ENCODE measurements at regions not wholly inside any gene's neighbourhood (a gene's known extent, or its start where the extent isn't known, plus 50 kb on each side); places are given as distances from the start of the nearest gene placed in this dataset.

DNA sequence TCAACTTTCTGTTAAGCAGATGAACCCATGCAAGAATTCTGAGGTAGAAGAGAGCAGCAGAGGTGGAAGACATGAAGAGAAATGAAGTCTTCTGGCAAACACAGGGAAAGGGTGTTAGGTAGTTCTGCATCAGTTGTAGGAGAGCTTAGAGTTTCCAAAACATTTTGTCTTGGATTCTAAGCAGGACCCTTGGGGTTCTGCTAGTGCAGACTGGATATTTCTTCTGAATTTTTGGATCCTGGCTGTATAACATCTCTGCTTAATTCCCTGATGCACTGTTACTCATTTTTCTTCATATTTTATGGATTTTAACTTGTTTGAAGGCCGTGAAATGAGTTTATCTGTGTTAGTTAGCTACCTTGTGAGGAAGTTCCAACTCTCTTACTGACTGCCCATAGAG lies 208.7 kb upstream of the SLC35G4 start:
- H3K4me3 ChIP-seq (ENCODE audit: low read depth in 1 of 2, low read length in 2 of 2) = no peak overlapping the region
- no peak overlapping the region for H3K27ac ChIP-seq (ENCODE audit: low read length)
- H3K36me3 ChIP-seq (ENCODE audit: control insufficient read depth in 1 of 2, insufficient read depth in 2 of 2, low read length in 2 of 2) = no peaks in the 10 kb centered on the region
- no peaks in the 10 kb centered on the region for H3K9me3 ChIP-seq (ENCODE audit: control insufficient read depth in 1 of 2, low read length in 2 of 2)
- no peaks in the 10 kb centered on the region for H3K4me1 ChIP-seq (ENCODE audit: control insufficient read depth in 1 of 2, insufficient read depth in 2 of 2, low read length in 2 of 2)
- H3K27me3 ChIP-seq (ENCODE audit: low read depth, low read length) = no peaks in the 10 kb centered on the region

DNA sequence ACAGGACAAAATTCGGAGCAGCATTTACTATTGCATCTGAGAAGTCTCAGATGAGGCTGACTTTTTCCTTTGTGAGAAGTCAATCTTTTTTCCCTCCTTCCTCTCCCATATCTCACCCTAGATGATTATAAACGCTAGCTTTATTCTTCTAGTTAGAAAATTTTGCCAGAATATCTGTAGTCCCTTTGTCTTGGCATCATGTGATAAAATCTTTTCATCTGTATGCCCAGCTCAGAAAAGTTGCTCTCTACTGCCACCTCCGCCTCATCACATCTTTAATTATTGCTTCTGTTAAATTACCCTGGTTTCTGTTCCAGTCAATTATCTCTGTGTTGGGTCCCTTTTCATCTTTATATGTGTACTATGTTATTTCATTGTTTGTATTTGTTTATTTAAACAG lies 210.8 kb upstream of the SLC35G4 start:
- H3K36me3 ChIP-seq (ENCODE audit: control insufficient read depth in 1 of 2, insufficient read depth in 2 of 2, low read length in 2 of 2) = no peaks in the 10 kb centered on the region
- no peak overlapping the region for H3K27ac ChIP-seq (ENCODE audit: low read length)
- no peaks in the 10 kb centered on the region for H3K9me3 ChIP-seq (ENCODE audit: control insufficient read depth in 1 of 2, low read length in 2 of 2)
- H3K27me3 ChIP-seq (ENCODE audit: low read depth, low read length) = no peaks in the 10 kb centered on the region
- no peaks in the 10 kb centered on the region for H3K4me1 ChIP-seq (ENCODE audit: control insufficient read depth in 1 of 2, insufficient read depth in 2 of 2, low read length in 2 of 2)
- H3K4me3 ChIP-seq (ENCODE audit: low read depth in 1 of 2, low read length in 2 of 2) = no peak overlapping the region

DNA sequence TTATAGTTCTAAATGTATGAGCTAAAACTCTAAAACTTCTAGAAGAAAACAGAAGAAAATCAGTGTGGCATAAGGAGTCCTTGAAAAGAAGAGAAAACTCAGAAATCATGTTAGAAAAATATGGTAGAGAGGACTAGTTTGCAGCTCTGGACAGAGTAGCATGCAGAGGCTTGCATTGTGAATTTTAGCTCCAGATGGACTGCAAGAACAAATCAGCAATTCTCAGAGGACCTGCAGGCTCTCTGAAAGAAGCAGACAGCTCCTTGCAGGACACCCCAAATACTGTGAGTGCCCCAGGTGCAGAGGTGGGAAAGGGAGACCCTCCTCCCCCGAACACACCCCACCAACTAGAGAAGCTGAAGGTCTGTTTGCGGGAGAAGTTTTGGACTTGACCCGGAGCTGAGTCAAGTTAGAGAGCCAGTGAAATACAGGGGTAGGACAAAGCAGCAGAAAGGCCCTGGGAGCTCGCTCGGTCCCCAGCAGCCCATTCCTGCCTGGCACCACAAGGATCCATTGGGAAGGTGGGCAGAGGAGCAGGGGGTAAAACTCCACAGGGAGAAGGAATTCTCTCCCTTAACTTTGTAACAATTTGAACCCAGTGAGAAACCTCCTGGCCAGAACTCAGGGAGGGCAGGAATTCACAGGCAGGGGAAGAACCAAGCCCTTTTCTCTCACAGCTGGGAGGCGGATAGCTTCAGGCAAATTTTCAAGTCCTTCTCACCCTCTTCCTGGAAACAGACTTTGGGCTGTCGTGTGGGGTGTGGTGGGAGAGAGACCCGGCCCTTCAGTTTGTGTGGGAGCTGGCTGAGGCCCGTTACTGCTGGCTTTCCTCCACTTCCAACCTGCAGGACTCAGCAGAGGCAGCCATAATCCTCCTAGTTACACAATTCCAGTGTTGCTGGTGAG lies 216.2 kb upstream of the SLC35G4 start:
- H3K36me3 ChIP-seq (ENCODE audit: control insufficient read depth in 1 of 2, insufficient read depth in 2 of 2, low read length in 2 of 2) = no peaks in the 10 kb centered on the region
- H3K27ac ChIP-seq (ENCODE audit: low read length) = no peak overlapping the region
- H3K9me3 ChIP-seq (ENCODE audit: control insufficient read depth in 1 of 2, low read length in 2 of 2) = no peaks in the 10 kb centered on the region
- no peaks in the 10 kb centered on the region for H3K4me1 ChIP-seq (ENCODE audit: control insufficient read depth in 1 of 2, insufficient read depth in 2 of 2, low read length in 2 of 2)
- H3K27me3 ChIP-seq (ENCODE audit: low read depth, low read length) = no peaks in the 10 kb centered on the region
- no peak overlapping the region for H3K4me3 ChIP-seq (ENCODE audit: low read depth in 1 of 2, low read length in 2 of 2)

DNA sequence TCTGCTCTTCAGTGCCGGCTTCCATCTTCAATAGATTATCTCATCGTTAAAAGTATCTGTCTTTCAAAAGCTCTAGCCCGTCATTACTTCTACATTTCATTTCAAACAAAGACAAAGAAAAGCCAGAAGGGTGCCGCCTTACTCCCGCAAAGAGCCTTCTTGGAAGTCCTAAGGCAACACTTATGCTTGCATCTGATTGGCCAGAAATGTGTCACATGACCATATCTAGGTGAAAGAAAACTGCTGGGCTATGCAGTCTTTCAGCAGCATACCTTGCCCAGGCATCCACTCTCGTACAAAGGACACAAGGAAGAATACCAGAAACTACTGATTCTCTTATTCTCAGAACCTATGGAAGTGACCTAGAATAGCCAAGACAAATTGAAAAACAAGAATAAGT lies 217.1 kb upstream of the SLC35G4 start:
- no peaks in the 10 kb centered on the region for H3K9me3 ChIP-seq (ENCODE audit: control insufficient read depth in 1 of 2, low read length in 2 of 2)
- no peaks in the 10 kb centered on the region for H3K4me1 ChIP-seq (ENCODE audit: control insufficient read depth in 1 of 2, insufficient read depth in 2 of 2, low read length in 2 of 2)
- H3K27ac ChIP-seq (ENCODE audit: low read length) = no peak overlapping the region

DNA sequence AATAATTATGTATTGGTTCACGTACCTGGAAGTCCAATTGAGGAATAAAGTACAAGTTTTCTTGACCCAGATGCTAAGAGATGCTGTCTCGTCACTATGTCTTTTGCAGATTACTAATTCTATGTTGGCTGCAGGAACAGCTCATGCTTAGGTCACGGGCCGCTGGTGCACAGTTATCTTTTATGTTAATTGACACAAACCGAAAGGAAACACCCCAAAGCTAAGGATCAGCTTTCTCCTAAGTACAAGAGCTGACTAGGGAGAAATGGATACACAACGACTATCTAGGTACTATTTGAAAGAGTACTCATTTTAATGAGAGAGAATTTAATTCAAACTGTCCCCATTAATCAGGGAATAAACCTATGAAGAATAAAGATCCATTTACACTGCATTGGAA lies 217.7 kb upstream of the SLC35G4 start:
- H3K4me1 ChIP-seq (ENCODE audit: control insufficient read depth in 1 of 2, insufficient read depth in 2 of 2, low read length in 2 of 2) = no peaks in the 10 kb centered on the region
- no peaks in the 10 kb centered on the region for H3K36me3 ChIP-seq (ENCODE audit: control insufficient read depth in 1 of 2, insufficient read depth in 2 of 2, low read length in 2 of 2)
- H3K9me3 ChIP-seq (ENCODE audit: control insufficient read depth in 1 of 2, low read length in 2 of 2) = no peaks in the 10 kb centered on the region
- H3K27ac ChIP-seq (ENCODE audit: low read length) = no peak overlapping the region
- no peaks in the 10 kb centered on the region for H3K27me3 ChIP-seq (ENCODE audit: low read depth, low read length)
- H3K4me3 ChIP-seq (ENCODE audit: low read depth in 1 of 2, low read length in 2 of 2) = no peak overlapping the region

More for the DNA sequence above, 217.1 kb upstream of the SLC35G4 start:
- H3K4me3 ChIP-seq (ENCODE audit: low read depth in 1 of 2, low read length in 2 of 2) = no peak overlapping the region
- no peaks in the 10 kb centered on the region for H3K27me3 ChIP-seq (ENCODE audit: low read depth, low read length)
- no peaks in the 10 kb centered on the region for H3K36me3 ChIP-seq (ENCODE audit: control insufficient read depth in 1 of 2, insufficient read depth in 2 of 2, low read length in 2 of 2)

DNA sequence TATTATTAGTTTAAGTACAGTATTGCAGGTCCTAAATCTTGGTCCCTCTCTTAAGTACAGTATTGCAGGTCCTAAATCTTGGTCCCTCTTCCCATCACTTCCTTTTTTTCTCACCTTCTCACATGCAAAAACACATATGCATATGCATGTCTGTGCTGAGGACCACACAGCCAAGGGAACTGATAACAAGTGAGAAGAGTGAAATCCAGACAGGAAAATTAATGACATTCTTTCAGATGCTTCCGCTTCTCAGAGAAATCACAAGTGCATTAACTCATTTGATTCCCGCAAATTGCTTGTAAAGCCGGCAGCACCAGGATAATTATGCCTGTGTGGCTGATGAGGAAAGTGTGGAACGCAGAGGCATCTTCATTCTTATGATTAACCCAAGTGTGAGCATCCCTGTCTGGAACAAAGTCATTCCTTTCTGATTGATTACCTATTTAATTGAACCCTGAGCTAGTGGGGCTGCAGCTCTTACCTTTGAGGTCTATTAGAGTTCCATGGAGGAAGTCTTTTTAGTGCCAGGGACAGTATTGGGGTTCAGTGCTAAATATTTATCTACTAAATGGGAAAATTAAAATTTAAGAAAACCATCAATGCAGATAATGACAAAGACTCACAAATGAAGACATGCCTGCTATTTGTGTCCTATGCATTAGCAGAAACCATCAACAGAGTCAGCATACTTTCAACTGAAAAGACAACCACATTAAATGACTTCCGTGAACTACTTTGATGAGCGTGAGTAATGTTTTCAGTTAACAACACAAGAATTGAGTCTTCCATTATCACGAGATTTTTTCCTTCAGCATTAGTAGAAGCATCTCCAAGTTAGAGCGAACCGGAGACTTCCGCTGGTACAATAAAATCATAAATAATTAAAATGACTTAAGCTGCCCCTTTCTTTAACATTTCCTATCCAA lies 220.4 kb upstream of the SLC35G4 start:
- H3K9me3 ChIP-seq (ENCODE audit: control insufficient read depth in 1 of 2, low read length in 2 of 2) = no peaks in the 10 kb centered on the region
- H3K27ac ChIP-seq (ENCODE audit: low read length) = no peak overlapping the region
- no peaks in the 10 kb centered on the region for H3K27me3 ChIP-seq (ENCODE audit: low read depth, low read length)
- H3K4me1 ChIP-seq (ENCODE audit: control insufficient read depth in 1 of 2, insufficient read depth in 2 of 2, low read length in 2 of 2) = no peaks in the 10 kb centered on the region
- no peak overlapping the region for H3K4me3 ChIP-seq (ENCODE audit: low read depth in 1 of 2, low read length in 2 of 2)
- H3K36me3 ChIP-seq (ENCODE audit: control insufficient read depth in 1 of 2, insufficient read depth in 2 of 2, low read length in 2 of 2) = no peaks in the 10 kb centered on the region

DNA sequence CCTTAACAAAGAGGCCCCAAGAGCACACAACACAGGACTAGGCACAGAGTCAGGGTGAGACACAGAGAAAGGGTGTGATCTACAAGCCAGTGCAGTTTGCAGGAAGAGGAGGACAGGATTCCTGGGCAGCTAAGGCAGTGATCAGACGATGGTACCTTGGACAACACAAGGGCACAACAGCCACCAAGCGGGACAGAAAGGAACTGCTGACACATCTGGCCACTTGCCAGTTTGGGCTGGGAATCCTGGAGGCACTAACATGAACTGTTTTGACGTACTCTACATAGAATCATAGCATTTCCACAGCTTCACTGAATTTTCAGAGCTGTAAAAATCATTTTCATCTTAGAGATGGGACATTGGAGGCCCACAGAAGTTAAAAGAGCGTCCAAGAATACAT lies 221.5 kb upstream of the SLC35G4 start:
- peaks cover 0 to 4% of the 10 kb centered on the region in 2 donors for H3K4me1 ChIP-seq (ENCODE audit: control insufficient read depth in 1 of 2, insufficient read depth in 2 of 2, low read length in 2 of 2)
- H3K9me3 ChIP-seq (ENCODE audit: control insufficient read depth in 1 of 2, low read length in 2 of 2) = no peaks in the 10 kb centered on the region
- H3K27ac ChIP-seq (ENCODE audit: low read length) = no peak overlapping the region
- H3K4me3 ChIP-seq (ENCODE audit: low read depth in 1 of 2, low read length in 2 of 2) = no peak overlapping the region
- no peaks in the 10 kb centered on the region for H3K27me3 ChIP-seq (ENCODE audit: low read depth, low read length)
- H3K36me3 ChIP-seq (ENCODE audit: control insufficient read depth in 1 of 2, insufficient read depth in 2 of 2, low read length in 2 of 2) = no peaks in the 10 kb centered on the region

DNA sequence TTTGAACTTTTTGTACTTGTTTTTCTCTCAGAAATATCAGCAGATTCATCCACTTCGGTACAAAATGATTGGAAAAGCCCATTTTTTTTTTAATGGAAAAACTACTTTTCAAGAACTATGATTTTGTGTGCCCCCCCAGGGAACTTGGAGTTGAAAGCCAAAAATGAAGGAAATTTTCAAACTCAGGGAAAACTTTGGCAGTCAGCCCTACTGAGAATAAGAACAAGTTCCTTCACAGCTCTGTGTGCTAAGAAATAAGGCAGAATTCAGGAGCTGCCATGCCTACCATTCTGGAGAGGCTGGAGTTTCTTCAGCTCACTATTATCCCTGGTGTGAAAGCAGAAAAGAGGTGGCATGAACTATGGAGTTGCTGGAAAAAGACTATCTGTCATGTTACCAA lies 226.0 kb upstream of the SLC35G4 start:
- no peak overlapping the region for H3K4me3 ChIP-seq (ENCODE audit: low read depth in 1 of 2, low read length in 2 of 2)
- no peaks in the 10 kb centered on the region for H3K9me3 ChIP-seq (ENCODE audit: control insufficient read depth in 1 of 2, low read length in 2 of 2)
- no peaks in the 10 kb centered on the region for H3K36me3 ChIP-seq (ENCODE audit: control insufficient read depth in 1 of 2, insufficient read depth in 2 of 2, low read length in 2 of 2)
- no peaks in the 10 kb centered on the region for H3K27me3 ChIP-seq (ENCODE audit: low read depth, low read length)
- peaks cover 0 to 4% of the 10 kb centered on the region in 2 donors for H3K4me1 ChIP-seq (ENCODE audit: control insufficient read depth in 1 of 2, insufficient read depth in 2 of 2, low read length in 2 of 2)
- H3K27ac ChIP-seq (ENCODE audit: low read length) = no peak overlapping the region

DNA sequence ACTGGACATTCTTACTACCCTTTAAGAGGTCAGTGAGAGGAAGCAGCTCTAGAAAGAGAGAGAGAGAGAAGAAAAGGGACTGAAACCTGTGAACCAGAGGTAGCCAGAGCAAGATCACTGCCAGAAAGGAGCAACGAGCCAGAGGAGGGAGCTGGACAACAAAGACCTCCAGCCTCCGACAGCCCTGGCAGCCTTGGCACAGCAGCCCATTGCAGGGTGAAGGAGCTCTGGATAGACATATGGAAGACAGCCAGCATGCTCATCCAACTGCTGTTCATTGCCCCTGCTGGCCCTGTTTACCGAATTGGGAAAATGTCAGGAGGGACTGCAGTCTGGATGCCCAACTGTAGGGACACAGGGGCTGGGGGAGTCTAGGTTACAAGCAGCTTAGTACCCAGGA lies 228.4 kb upstream of the SLC35G4 start:
- Histone ChIP-seq H3K27ac (ENCODE audit: low read length) (no peak overlapping the region), H3K36me3 (ENCODE audit: control insufficient read depth in 1 of 2, insufficient read depth in 2 of 2, low read length in 2 of 2) (no peaks in the 10 kb centered on the region), H3K27me3 (ENCODE audit: low read depth, low read length) (no peaks in the 10 kb centered on the region), H3K4me3 (ENCODE audit: low read depth in 1 of 2, low read length in 2 of 2) (no peak overlapping the region), H3K9me3 (ENCODE audit: control insufficient read depth in 1 of 2, low read length in 2 of 2) (no peaks in the 10 kb centered on the region), H3K4me1 (ENCODE audit: control insufficient read depth in 1 of 2, insufficient read depth in 2 of 2, low read length in 2 of 2) (peaks cover 0 to 4% of the 10 kb centered on the region in 2 donors)

DNA sequence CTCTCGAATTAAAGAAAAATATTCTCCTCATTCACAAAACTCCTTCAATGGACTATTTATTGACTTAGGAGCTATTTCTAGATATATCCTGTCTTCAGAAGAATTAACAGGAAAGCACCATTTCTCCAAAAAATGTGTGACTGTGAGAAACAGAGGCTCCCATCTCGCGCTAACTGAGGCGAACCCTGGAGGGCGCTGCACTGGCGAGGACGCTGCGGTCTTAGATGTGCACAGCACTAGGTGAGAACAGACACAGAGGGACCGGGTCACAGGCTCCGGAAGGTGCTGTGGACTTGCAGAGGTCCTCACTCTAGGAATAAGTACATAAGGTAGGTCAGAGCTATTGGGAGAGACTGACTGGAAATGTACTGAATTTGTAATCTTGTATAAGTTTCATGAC lies 229.7 kb upstream of the SLC35G4 start:
- Histone ChIP-seq H3K9me3 (ENCODE audit: control insufficient read depth in 1 of 2, low read length in 2 of 2) (no peaks in the 10 kb centered on the region), H3K27me3 (ENCODE audit: low read depth, low read length) (no peaks in the 10 kb centered on the region), H3K4me1 (ENCODE audit: control insufficient read depth in 1 of 2, insufficient read depth in 2 of 2, low read length in 2 of 2) (peaks cover 0 to 4% of the 10 kb centered on the region in 2 donors), H3K36me3 (ENCODE audit: control insufficient read depth in 1 of 2, insufficient read depth in 2 of 2, low read length in 2 of 2) (no peaks in the 10 kb centered on the region), H3K4me3 (ENCODE audit: low read depth in 1 of 2, low read length in 2 of 2) (no peak overlapping the region), H3K27ac (ENCODE audit: low read length) (no peak overlapping the region)

DNA sequence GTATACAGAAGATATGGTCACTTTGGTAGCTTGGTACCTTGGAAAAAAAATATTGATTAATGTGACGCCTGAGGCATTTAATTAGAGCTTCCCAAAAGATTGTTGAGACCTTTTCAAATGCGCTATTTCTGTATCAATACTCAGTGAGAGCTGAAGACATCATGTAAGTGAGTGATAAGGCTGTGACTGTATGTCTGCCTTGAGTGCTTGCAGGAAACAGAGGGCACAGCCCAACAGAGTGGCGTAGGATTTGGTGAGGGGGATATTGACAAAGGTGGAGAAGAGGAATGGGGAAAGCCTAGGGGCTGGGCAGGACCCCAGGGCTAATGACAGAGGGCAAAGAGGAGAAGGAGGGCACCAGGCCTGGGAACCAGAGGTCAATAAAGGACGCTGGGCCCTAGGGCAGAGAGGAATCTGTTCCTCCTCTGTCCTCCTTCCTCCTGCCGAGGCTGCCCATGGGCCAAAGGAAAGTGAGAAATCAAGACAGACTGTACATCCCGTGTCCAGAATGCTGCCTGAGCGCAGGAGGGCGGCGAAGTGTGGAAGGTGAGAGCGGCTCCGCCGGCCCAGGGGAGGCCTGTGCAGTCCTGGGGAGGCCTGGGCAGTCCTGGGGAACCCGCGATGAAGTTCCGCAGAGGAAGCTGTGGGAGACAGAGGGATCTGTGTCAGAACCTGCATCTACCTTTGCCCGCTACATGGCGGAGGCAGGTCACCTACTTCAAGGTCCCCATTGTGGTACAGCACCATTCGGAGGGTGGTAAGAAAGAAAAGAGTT lies 228.6 kb upstream of the PIEZO2 start:
- no peaks in the 10 kb centered on the region for H3K36me3 ChIP-seq (ENCODE audit: control insufficient read depth in 1 of 2, insufficient read depth in 2 of 2, low read length in 2 of 2)
- no peak overlapping the region for H3K27ac ChIP-seq (ENCODE audit: low read length)
- no peaks in the 10 kb centered on the region for H3K27me3 ChIP-seq (ENCODE audit: low read depth, low read length)
- no peaks in the 10 kb centered on the region for H3K9me3 ChIP-seq (ENCODE audit: control insufficient read depth in 1 of 2, low read length in 2 of 2)
- no peaks in the 10 kb centered on the region for H3K4me1 ChIP-seq (ENCODE audit: control insufficient read depth in 1 of 2, insufficient read depth in 2 of 2, low read length in 2 of 2)
- no peak overlapping the region for H3K4me3 ChIP-seq (ENCODE audit: low read depth in 1 of 2, low read length in 2 of 2)

Data from muscle layer of duodenum (tissue), 2 donors.